Ishikawa (cell line): ENCODE measurements at regions not wholly inside any gene's neighbourhood (a gene's known extent, or its start where the extent isn't known, plus 50 kb on each side); places are given as distances from the start of the nearest gene placed in this dataset.

Experiments
- CEBPB ChIP-seq: IDR thresholded peaks from 2 replicates; pipeline ENCODE4 v1.6.1; 2012
- CREB1 ChIP-seq: IDR thresholded peaks from 2 replicates; pipeline ENCODE4 v1.6.1; 2012; ENCODE audit warnings: low read depth
- EGR1 ChIP-seq: IDR thresholded peaks from 2 replicates; pipeline ENCODE4 v1.6.1; 2012
- EP300 ChIP-seq: IDR thresholded peaks from 2 replicates; pipeline ENCODE4 v1.6.1; 2012; ENCODE audit warnings: borderline replicate concordance
- FOXM1 ChIP-seq: IDR thresholded peaks from 2 replicates; pipeline ENCODE4 v1.6.1; 2012; ENCODE audit warnings: low read depth, borderline replicate concordance
- MAX ChIP-seq: IDR thresholded peaks from 2 replicates; pipeline ENCODE4 v1.6.1; 2012
- NFIC ChIP-seq: IDR thresholded peaks from 2 replicates; pipeline ENCODE4 v1.6.1; 2012
- RAD21 ChIP-seq: IDR thresholded peaks from 2 replicates; pipeline ENCODE4 v1.6.1; 2012; ENCODE audit warnings: low read depth
- REST ChIP-seq: IDR thresholded peaks from 2 replicates; pipeline ENCODE4 v1.6.1; 2012; ENCODE audit warnings: low read depth, mild to moderate bottlenecking
- TAF1 ChIP-seq: IDR thresholded peaks from 2 replicates; pipeline ENCODE4 v1.6.1; 2012; ENCODE audit warnings: low read depth, mild to moderate bottlenecking
- TCF12 ChIP-seq: IDR thresholded peaks from 2 replicates; pipeline ENCODE4 v1.6.1; 2012; ENCODE audit warnings: low read depth
- TEAD4 ChIP-seq: IDR thresholded peaks from 2 replicates; pipeline ENCODE4 v1.6.1; 2012
- USF1 ChIP-seq: IDR thresholded peaks from 2 replicates; pipeline ENCODE4 v1.6.1; 2012
- YY1 ChIP-seq: IDR thresholded peaks from 2 replicates; pipeline ENCODE4 v1.6.1; 2012; ENCODE audit warnings: low read depth
- ZBTB7A ChIP-seq: IDR thresholded peaks from 2 replicates; pipeline ENCODE4 v1.6.1; 2012; ENCODE audit warnings: low read depth

- TF ChIP-seq EP300, result no peak
- no peak for TF ChIP-seq CREB1
- no peak for TF ChIP-seq YY1
- no peak for TF ChIP-seq USF1
- no peak for TF ChIP-seq EGR1
- TF ChIP-seq REST, result no peak
- TF ChIP-seq ZBTB7A, result no peak
- TF ChIP-seq TAF1, result no peak
- no peak for TF ChIP-seq NFIC
- TF ChIP-seq MAX, result no peak
- TF ChIP-seq RAD21, result no peak
- TF ChIP-seq TCF12, result no peak
- no peak for TF ChIP-seq TEAD4
Measured at GRCh38 chr6:159422041-159422984, 253.1 kb downstream of the FNDC1 start.

- TF ChIP-seq TEAD4 (no peak), REST (no peak), MAX (no peak)
Measured at GRCh38 chr6:159421586-159421985, 252.4 kb downstream of the FNDC1 start.

GRCh38 chr6:159418997-159419396 is 249.8 kb downstream of the FNDC1 start:
- TF ChIP-seq CREB1 (no peak), NFIC (no peak), FOXM1 (no peak), MAX (no peak), EGR1 (no peak), EP300 (no peak), YY1 (no peak), ZBTB7A (no peak), TCF12 (no peak), REST (no peak), TEAD4 (no peak), TAF1 (no peak), CEBPB (no peak), USF1 (no peak), RAD21 (no peak)

GRCh38 chr6:159416891-159417560 is 247.8 kb downstream of the FNDC1 start:
- TF ChIP-seq MAX (no peak), REST (no peak), RAD21 (no peak), FOXM1 (no peak), CREB1 (no peak), TAF1 (no peak), YY1 (no peak), NFIC (no peak), CEBPB (no peak), EP300 (no peak), EGR1 (no peak), ZBTB7A (no peak), USF1 (no peak)
